ENCODE measurements at regions not wholly inside any gene's neighbourhood (a gene's known extent, or its start where the extent isn't known, plus 50 kb on each side); places are given as distances from the start of the nearest gene placed in this dataset.

DNA sequence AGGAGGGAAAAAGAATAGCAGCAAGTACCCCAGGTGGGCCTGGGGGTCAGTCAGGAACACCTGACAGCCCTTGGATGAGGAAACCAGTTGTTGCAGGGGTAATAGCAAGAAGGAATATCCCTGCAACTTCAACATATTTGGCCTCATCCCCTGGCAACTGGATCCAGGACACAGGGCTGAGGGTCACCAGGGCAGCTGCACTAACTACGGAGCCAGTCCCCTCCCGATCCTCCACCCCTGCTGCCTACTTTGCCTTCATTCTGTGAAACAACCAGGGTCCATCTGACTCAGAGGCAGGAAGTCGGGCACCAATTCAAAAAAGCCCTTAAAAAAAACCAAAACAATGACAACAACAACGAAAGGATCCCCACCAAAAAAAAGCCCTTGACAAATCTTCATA is 52.9 kb downstream of the FRMPD3 start:
- DNase-seq: no peak

GRCh38 chrX:107504006-107504405 is 54.6 kb downstream of the FRMPD3 start:
- no peak for DNase-seq

DNA sequence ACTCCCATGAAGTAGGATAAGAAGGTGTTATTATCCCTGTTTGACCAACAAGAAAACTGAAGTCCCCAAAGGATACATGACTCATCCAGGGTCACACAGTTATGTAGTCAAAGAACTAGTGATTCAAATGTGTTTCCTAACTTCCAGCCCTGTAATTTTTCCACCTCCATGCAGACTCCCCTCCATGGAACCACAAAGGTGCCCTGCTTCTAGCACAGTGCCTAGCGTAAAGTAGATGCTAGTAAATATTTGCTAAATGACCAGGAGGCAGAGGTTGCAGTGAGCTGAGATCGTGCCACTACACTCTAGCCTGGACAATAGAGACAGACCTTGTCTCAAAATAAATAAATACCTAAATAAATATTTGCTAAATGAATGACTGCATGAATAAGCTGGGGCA is 55.8 kb downstream of the FRMPD3 start:
- DNase-seq: no peak

- DNase-seq: no peak
Observed at GRCh38 chrX:107506596-107507031, 57.2 kb downstream of the FRMPD3 start.

GRCh38 chrX:107507093-107507743 is 57.8 kb downstream of the FRMPD3 start:
- DNase-seq: no peak

DNA sequence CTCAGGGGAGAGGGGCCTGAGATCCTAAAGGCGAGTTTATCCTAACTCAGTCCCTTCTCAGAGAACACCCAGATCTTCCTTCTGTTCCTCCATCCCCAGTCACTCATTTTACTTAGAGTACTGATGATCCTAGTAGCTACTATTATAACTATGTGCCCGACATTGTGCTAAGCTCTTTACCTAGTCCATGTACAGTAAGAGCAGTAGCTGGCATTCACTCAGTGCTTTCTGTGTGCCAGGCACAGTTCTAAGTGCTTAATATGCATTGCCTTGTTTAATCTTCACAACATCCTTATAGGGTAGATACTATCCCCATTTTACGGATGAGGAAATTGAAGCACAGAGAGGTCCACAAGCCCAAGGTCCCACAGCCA is 58.3 kb downstream of the FRMPD3 start:
- no peak for DNase-seq

DNA sequence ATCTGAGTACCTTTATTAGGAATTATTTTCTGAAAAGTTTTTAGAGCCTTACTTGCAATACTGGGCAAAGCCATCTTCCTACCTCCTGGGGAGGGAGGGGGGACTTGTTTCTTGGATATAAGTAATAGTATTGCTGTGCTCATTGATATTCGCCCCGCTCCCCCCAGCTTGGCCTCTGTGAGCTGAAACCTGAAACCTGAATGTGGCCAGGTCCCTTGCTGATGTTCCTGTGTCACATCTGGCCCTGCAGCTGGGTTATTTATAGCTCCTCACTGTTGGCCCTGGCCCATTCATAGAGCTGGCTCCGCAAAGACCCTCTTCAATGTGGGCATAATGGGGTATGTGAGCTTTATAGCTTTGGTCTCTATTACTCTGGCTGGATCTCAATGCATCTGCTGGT is 59.5 kb downstream of the FRMPD3 start:
- DNase-seq: no peak

GRCh38 chrX:107514944-107515343 is 65.5 kb downstream of the FRMPD3 start:
- DNase-seq: no peak

DNA sequence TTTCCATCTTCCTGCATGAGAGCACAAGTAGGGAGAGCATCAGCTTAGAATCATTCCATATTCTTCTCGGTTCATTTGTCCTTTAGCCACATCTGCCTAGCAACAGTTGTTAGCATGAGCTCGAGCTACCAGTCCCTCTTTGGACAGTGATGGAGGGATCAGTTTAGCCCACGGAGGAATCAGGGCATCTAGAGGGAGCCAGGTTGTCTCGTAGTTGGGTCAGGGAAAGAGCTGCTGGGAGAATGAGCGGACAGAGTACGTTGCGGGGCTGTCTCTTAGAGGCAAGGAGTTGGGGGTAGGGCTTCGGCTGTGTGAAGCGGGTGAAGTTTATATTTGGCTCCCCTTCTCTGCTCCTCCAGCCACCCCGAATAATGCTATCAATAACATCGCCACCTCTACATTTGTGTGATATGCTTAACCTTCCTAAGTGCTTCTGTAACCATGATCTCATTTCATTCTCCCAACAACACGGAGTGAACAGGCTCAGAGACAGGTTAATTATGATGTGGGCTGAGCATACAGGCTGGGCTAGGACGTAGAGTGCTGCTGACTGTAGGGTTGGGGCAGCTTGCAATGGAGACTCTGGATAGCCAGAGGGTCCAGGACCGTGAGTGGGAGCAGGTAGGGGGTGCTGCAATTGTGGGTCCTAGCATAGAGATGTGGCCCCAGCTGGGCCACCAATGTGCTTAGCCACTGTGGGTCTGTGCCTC is 72.6 kb downstream of the FRMPD3 start:
- no peak for DNase-seq

- no peak for DNase-seq
Observed at GRCh38 chrX:107522901-107523300, 73.4 kb downstream of the FRMPD3 start.

DNA sequence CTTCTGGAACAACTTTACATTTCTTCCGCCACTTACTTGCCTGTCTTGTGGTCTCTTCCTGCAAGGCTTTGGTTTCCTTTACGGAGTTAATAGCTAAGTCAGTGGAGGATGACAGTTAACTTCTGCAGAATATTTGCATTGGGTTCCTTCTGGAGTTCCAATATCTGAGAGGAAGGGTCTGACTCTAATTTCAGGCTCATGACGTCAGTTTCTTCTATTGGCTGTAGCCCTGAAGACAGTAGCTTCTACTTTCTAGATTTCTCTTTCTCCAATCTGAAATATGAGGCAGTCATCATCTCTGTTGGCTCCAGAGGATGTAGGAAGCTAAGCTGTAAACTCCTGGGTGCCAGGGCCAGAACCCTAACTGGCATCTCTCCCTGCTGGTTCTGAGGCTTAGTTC is 76.7 kb downstream of the FRMPD3 start:
- no peak for DNase-seq

GRCh38 chrX:107530141-107530540 is 80.7 kb downstream of the FRMPD3 start:
- no peak for DNase-seq

DNA sequence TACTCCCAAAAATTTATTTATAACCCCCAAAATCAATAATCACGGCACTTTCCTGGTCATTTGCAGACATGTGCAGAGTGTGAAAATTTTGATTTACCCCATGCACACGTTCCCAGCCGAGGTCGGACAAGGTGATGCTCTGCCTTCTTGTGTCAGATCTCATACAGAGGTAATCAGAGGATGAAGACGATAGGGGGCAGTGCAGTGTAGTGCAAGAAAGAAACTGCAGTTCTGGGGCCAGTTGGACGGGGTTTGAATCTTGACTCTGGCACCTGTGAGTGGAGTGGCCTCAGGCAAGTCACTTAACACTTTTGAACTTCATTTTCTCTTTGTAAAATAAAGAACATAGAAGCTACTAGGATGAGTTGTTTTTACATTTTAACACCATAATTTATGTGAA is 88.4 kb downstream of the FRMPD3 start:
- peak; percentile 54 for DNase-seq

DNA sequence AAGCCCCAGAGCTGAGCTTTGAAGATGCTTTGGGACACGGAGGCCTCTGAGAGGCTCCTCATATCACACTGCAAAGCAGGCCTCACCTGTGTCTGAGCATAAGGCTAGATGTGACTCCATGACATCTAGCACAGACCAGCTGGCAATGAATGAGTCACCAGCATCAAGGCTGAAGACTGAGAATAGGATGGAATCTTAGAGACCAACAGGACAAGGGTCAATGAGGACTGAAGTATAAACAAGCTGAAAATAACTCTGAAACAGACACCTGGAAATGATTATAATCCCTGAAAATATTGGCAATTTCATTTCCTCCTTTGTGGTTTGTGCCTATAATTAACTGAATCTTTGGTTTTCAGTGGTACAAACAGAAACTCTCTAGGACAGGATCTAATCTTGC is 87.1 kb upstream of the PRPS1 start:
- DNase-seq: no peak

- DNase-seq: no peak
Observed at GRCh38 chrX:107542040-107542439, 86.3 kb upstream of the PRPS1 start.

DNA sequence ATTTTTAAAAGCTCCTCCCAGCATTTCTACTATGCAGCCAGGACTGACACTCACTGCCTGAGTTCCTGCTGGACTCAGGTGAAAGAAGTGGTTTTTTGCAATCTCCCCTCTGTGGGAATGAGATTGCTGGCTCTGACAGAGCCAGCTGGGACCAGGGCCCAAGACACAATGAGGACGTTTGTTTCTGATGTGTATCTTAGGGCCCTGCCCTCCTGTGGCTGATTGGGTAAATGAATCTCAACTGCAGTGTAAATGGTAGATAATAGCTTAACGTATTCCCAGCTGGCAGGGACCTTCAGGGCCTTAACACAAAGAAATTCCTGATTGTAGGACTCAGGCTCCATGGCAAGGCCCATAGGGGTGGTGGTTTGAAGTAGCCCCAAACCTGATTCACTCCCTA is 85.8 kb upstream of the PRPS1 start:
- DNase-seq: no peak

- DNase-seq: no peak
Observed at GRCh38 chrX:107547621-107548020, 80.7 kb upstream of the PRPS1 start.

GRCh38 chrX:107548775-107549174 is 79.5 kb upstream of the PRPS1 start:
- DNase-seq: no peak

- no peak for DNase-seq
Observed at GRCh38 chrX:107549504-107549903, 78.8 kb upstream of the PRPS1 start.

DNA sequence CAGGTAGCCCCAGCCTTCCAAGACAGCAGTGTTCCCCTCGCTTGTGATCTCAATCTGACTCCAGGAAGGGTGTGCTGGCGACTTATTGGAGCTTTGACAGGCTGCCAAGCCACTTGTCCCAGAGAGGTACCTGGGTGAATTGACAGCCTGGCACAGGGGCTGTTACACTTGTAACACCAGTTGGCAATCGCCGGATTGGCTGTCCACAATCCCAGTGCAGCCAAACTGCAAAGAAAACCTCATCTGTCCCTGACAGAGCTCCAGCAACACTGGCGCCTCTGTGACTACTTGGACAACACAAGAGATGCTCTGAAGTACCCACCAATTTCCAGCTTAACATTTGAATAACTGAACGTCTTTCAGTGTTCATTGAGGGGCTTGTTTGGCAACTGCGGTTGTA is 76.8 kb upstream of the PRPS1 start:
- DNase-seq: no peak

DNA sequence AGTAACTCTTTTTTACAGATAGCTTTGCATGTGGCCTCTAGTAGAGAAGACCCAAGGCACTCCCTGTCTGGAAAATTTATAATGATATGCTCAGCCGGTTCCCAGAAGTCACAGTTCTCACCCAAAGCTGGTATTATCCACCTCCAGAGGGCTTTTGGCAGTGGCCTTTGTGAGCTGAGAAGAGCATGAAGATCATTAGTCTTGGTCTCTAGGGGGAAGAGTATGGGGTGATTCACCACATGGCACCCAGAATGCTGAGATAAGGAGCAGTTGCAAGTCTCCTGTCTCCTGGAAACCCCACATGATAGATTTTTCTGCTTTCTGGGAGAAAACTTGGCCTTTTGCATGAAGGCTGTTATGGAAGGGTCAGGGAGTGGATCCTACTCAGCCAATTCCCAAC is 75.4 kb upstream of the PRPS1 start:
- DNase-seq: no peak

GRCh38 chrX:107556967-107557366 is 71.3 kb upstream of the PRPS1 start:
- DNase-seq: peak; percentile 8

GRCh38 chrX:107559506-107559905 is 68.8 kb upstream of the PRPS1 start:
- DNase-seq: no peak

DNA sequence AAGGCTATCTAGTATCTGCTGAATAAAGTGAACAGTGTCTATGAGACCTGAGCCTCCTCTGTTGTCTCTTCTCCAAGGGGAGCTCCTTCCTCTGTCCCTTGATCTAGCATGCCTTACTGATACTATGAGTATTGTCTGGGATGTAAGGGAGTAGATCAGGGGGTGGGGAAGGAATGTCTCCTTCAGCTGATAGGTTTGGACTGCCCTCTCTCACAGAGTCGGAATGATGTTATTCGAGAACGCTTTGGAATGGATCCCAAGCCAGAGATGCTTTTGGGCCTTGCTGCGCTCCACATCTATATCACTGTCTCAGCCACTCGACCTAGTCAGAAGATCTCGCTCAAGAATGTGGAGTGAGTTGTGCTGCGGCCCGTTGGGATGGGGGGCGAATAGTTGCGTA is 68.3 kb upstream of the PRPS1 start:
- DNase-seq: no peak

- no peak for DNase-seq
Observed at GRCh38 chrX:107560980-107561379, 67.3 kb upstream of the PRPS1 start.
